ENCODE measurements at regions not wholly inside any gene's neighbourhood (a gene's known extent, or its start where the extent isn't known, plus 50 kb on each side); places are given as distances from the start of the nearest gene placed in this dataset.
A peak's percentile ranks its signal among the peaks of the same experiment; 100 is the strongest.

DNA sequence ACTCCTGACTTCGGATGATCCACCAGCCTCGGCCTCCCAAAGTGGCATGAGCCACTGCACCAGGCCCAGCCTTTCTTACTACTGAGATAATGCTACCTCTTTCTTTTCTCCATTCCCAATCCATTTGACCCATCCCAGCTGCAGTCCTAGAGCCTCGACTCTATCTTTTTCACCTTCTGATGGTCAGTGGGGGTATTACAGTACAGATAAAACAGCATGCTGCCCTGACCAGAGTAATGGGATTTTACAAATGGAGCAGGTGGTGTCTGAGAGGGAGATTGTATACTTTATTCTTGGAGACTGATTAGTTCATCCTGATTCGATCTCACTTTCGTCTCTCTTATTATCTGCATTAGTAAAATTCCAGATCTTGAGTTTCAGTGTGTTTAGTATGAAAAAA is 238.6 kb upstream of the TNP1 start:
- Histone ChIP-seq H3K27ac (no peak overlapping the region), H3K36me3 (no peaks in the 10 kb centered on the region), H3K27me3 (ENCODE audit: insufficient read depth, low read depth, severe bottlenecking) (no peaks in the 10 kb centered on the region), H3K4me3 (ENCODE audit: low read depth, low read length) (no peak overlapping the region), H3K9me3 (ENCODE audit: severe bottlenecking) (peaks cover 5% of the 10 kb centered on the region)
- DNase-seq = no peak
- TF ChIP-seq, protein P1, sequence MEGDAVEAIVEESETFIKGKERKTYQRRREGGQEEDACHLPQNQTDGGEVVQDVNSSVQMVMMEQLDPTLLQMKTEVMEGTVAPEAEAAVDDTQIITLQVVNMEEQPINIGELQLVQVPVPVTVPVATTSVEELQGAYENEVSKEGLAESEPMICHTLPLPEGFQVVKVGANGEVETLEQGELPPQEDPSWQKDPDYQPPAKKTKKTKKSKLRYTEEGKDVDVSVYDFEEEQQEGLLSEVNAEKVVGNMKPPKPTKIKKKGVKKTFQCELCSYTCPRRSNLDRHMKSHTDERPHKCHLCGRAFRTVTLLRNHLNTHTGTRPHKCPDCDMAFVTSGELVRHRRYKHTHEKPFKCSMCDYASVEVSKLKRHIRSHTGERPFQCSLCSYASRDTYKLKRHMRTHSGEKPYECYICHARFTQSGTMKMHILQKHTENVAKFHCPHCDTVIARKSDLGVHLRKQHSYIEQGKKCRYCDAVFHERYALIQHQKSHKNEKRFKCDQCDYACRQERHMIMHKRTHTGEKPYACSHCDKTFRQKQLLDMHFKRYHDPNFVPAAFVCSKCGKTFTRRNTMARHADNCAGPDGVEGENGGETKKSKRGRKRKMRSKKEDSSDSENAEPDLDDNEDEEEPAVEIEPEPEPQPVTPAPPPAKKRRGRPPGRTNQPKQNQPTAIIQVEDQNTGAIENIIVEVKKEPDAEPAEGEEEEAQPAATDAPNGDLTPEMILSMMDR (IDR thresholded peaks at IDR 0.05; ENCODE audit: low read depth, low read length) = peak; percentile 10; the same call in 1 of the 2 replicates

DNA sequence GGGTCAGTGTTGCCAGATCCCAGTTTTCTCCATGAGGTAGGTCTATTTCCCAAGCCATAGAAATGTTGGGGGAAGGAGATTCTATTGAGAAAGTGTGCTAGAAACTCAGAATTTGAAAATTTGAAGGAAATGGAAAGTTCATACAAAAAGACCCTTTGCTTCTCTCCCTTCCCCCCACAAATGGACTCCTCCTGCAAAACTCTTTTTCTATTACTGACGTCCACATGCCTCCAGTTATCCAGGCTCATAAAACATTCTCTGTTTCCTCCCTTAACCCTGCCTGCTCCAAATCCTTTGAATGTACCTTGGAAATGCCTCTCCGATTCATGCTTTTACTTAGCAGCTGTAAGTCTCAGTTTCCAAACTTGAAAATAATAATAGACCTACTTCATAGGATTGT is 237.5 kb upstream of the TNP1 start:
- DNase-seq = no peak
- H3K36me3 ChIP-seq = no peaks in the 10 kb centered on the region
- H3K9me3 ChIP-seq (ENCODE audit: severe bottlenecking) = peaks cover 5% of the 10 kb centered on the region
- TF ChIP-seq, protein P1 (IDR thresholded peaks at IDR 0.05; ENCODE audit: low read depth, low read length) = no peak
- no peaks in the 10 kb centered on the region for H3K27me3 ChIP-seq (ENCODE audit: insufficient read depth, low read depth, severe bottlenecking)
- H3K27ac ChIP-seq = no peak overlapping the region
- H3K4me3 ChIP-seq (ENCODE audit: low read depth, low read length) = no peak overlapping the region

GRCh38 chr2:217096474-217097225 is 236.8 kb upstream of the TNP1 start:
- H3K27ac ChIP-seq = no peak overlapping the region
- peaks cover under 1% of the 10 kb centered on the region for H3K9me3 ChIP-seq (ENCODE audit: severe bottlenecking)
- no peak for DNase-seq
- TF ChIP-seq, protein P1 (IDR thresholded peaks at IDR 0.05; ENCODE audit: low read depth, low read length) = no peak
- H3K4me3 ChIP-seq (ENCODE audit: low read depth, low read length) = no peak overlapping the region
- H3K27me3 ChIP-seq (ENCODE audit: insufficient read depth, low read depth, severe bottlenecking) = no peaks in the 10 kb centered on the region
- H3K36me3 ChIP-seq = no peaks in the 10 kb centered on the region

DNA sequence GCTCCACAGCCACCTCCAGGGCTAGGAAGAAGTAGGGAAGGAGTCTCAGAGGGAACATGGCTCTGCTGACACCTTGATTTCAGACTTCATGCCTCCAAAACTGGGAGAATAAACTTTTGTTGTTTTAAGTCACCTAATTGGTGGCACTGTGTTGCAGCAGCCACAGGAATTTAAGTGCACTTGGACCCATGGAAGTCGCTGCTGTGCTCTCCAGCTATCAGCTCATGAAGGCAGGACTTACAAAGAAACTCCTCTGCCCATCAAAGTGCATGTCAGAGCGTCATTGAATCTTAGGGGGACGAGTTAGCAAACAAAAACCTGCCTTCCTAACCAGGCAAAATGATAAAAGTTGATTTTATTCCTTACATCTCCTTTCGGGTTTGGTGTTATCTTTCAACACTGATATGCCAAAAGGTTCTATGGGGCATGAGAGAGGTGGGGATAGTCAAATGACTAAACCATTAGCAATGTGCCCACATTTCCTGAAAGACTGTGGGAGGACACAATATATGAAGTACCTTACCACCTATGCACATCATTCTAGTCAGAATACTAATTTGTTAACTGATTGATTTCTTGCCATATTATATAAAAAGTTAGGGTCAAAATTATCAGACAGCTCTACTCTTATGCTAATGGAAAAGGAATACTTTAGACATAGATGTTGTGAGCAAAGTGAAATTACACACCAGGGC is 235.8 kb upstream of the TNP1 start:
- Histone ChIP-seq H3K27ac (no peak overlapping the region), H3K4me3 (ENCODE audit: low read depth, low read length) (no peak overlapping the region), H3K27me3 (ENCODE audit: insufficient read depth, low read depth, severe bottlenecking) (no peaks in the 10 kb centered on the region), H3K36me3 (no peaks in the 10 kb centered on the region), H3K9me3 (ENCODE audit: severe bottlenecking) (no peaks in the 10 kb centered on the region)
- TF ChIP-seq, protein P1 (IDR thresholded peaks at IDR 0.05; ENCODE audit: low read depth, low read length) = no peak
- DNase-seq = no peak

- peak; percentile 57 for DNase-seq
- H3K4me3 ChIP-seq (ENCODE audit: low read depth, low read length) = no peak overlapping the region
- H3K9me3 ChIP-seq (ENCODE audit: severe bottlenecking) = no peaks in the 10 kb centered on the region
- TF ChIP-seq, protein P1 (IDR thresholded peaks at IDR 0.05; ENCODE audit: low read depth, low read length) = no peak
- H3K27me3 ChIP-seq (ENCODE audit: insufficient read depth, low read depth, severe bottlenecking) = no peaks in the 10 kb centered on the region
- H3K36me3 ChIP-seq = no peaks in the 10 kb centered on the region
- H3K27ac ChIP-seq = no peak overlapping the region
Measured at GRCh38 chr2:217092710-217093379, 233.0 kb upstream of the TNP1 start.

All from WERI-Rb-1 (cell line).